ENCODE measurements at regions not wholly inside any gene's neighbourhood (a gene's known extent, or its start where the extent isn't known, plus 50 kb on each side); places are given as distances from the start of the nearest gene placed in this dataset.

DNA sequence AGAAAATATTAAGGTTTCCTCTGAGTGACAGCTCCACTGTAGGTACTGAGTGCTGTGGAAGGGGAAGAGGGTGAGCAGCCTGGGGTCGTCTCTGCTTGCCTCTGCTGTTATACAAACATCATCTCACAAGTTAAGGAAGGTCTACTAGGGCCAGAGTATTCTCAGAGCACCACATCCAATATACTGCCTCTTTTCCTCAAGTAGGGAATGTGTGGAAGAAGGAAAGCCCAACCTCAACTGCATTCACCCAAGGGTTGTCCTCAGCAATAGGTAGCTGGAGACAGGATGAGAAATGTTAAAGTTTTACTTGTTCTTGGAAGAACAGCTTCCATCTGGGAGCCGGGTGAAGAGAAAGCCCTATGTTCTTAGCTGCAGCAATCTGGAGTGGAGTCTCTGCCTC, 1062.3 kb upstream of the CDH10 start:
- H3K9me3 ChIP-seq, result no peaks in the 10 kb centered on the region
- Mint-ChIP-seq H3K4me1 (ENCODE audit: low read depth, unreplicated experiment) (no peaks in the 10 kb centered on the region), H3K27me3 (ENCODE audit: insufficient read depth, unreplicated experiment) (no peaks in the 10 kb centered on the region), H3K27ac (ENCODE audit: unreplicated experiment) (no peak overlapping the region), H3K36me3 (ENCODE audit: insufficient read depth, unreplicated experiment) (no peaks in the 10 kb centered on the region), H3K9me3 (ENCODE audit: unreplicated experiment) (no peaks in the 10 kb centered on the region), H3K4me3 (ENCODE audit: unreplicated experiment) (no peak overlapping the region)
- ChIA-PET POLR2A (no interaction called here), CTCF (no interaction called here)
- H3K36me3 ChIP-seq (ENCODE audit: control insufficient read depth, insufficient read depth, low read length), result no peaks in the 10 kb centered on the region
- no peak for DNase-seq
- no peak overlapping the region for H3K4me3 ChIP-seq (ENCODE audit: low read depth, low read length)
- BruUV-seq (replicated peaks), result no TSS peak
- H3K4me1 ChIP-seq, result no peaks in the 10 kb centered on the region
- intact Hi-C loops (cut with micrococcal nuclease; ENCODE audit: unreplicated experiment), result no loop called here
- no peak for TF ChIP-seq CTCF (IDR thresholded peaks at IDR 0.05; ENCODE audit: insufficient read depth in 1 of 2, low read depth in 1 of 2, low read length in 1 of 2, severe bottlenecking in 1 of 2, unreplicated experiment in 1 of 2)
- H3K27me3 ChIP-seq (replicated peaks; ENCODE audit: control insufficient read depth, insufficient read depth, low read length), result no peaks in the 10 kb centered on the region

GRCh38 chr5:25701936-25702335, 1057.2 kb upstream of the CDH10 start:
- no peak overlapping the region for H3K4me3 ChIP-seq (ENCODE audit: low read depth, low read length)
- Mint-ChIP-seq H3K4me1 (ENCODE audit: low read depth, unreplicated experiment) (no peaks in the 10 kb centered on the region), H3K27ac (ENCODE audit: unreplicated experiment) (no peak overlapping the region), H3K9me3 (ENCODE audit: unreplicated experiment) (no peaks in the 10 kb centered on the region), H3K4me3 (ENCODE audit: unreplicated experiment) (no peak overlapping the region), H3K27me3 (ENCODE audit: insufficient read depth, unreplicated experiment) (no peaks in the 10 kb centered on the region), H3K36me3 (ENCODE audit: insufficient read depth, unreplicated experiment) (no peaks in the 10 kb centered on the region)
- no TSS peak for BruUV-seq (replicated peaks)
- CTCF ChIA-PET, result no interaction called here
- no peak for TF ChIP-seq CTCF (IDR thresholded peaks at IDR 0.05; ENCODE audit: insufficient read depth in 1 of 2, low read depth in 1 of 2, low read length in 1 of 2, severe bottlenecking in 1 of 2, unreplicated experiment in 1 of 2)
- no peak for DNase-seq
- no peaks in the 10 kb centered on the region for H3K36me3 ChIP-seq (ENCODE audit: control insufficient read depth, insufficient read depth, low read length)
- intact Hi-C loops (cut with micrococcal nuclease; ENCODE audit: unreplicated experiment), result no loop called here
- no peaks in the 10 kb centered on the region for H3K27me3 ChIP-seq (replicated peaks; ENCODE audit: control insufficient read depth, insufficient read depth, low read length)
- no peaks in the 10 kb centered on the region for H3K4me1 ChIP-seq
- no peaks in the 10 kb centered on the region for H3K9me3 ChIP-seq
- POLR2A ChIA-PET, result no interaction called here

GRCh38 chr5:25694801-25695200, 1050.0 kb upstream of the CDH10 start:
- intact Hi-C loops (cut with micrococcal nuclease; ENCODE audit: unreplicated experiment), result no loop called here
- no peaks in the 10 kb centered on the region for H3K27me3 Mint-ChIP-seq (ENCODE audit: insufficient read depth, unreplicated experiment)
- H3K27ac Mint-ChIP-seq (ENCODE audit: unreplicated experiment), result no peak overlapping the region
- Histone ChIP-seq H3K27me3 (replicated peaks; ENCODE audit: control insufficient read depth, insufficient read depth, low read length) (no peaks in the 10 kb centered on the region), H3K4me1 (no peaks in the 10 kb centered on the region), H3K36me3 (ENCODE audit: control insufficient read depth, insufficient read depth, low read length) (no peaks in the 10 kb centered on the region), H3K9me3 (no peaks in the 10 kb centered on the region), H3K4me3 (ENCODE audit: low read depth, low read length) (no peak overlapping the region)
- H3K36me3 Mint-ChIP-seq (ENCODE audit: insufficient read depth, unreplicated experiment), result no peaks in the 10 kb centered on the region
- CTCF ChIA-PET, result no interaction called here
- BruUV-seq (replicated peaks), result no TSS peak
- no peaks in the 10 kb centered on the region for H3K4me1 Mint-ChIP-seq (ENCODE audit: low read depth, unreplicated experiment)
- no peak overlapping the region for H3K4me3 Mint-ChIP-seq (ENCODE audit: unreplicated experiment)
- no peak for DNase-seq
- no peak for TF ChIP-seq CTCF (IDR thresholded peaks at IDR 0.05; ENCODE audit: insufficient read depth in 1 of 2, low read depth in 1 of 2, low read length in 1 of 2, severe bottlenecking in 1 of 2, unreplicated experiment in 1 of 2)
- POLR2A ChIA-PET, result no interaction called here
- H3K9me3 Mint-ChIP-seq (ENCODE audit: unreplicated experiment), result no peaks in the 10 kb centered on the region
